HG02610 (cell line): ENCODE measurements at regions not wholly inside any gene's neighbourhood (a gene's known extent, or its start where the extent isn't known, plus 50 kb on each side); places are given as distances from the start of the nearest gene placed in this dataset.
"Not testable (repeated sequence)": the region's sequence is repeated elsewhere in the genome, so short reads cannot be mapped to it uniquely, and the experiment has no call there.

Experiments
- ATAC-seq: cut with Tn5 transposase; IDR thresholded peaks from one replicate; pipeline ENCODE4 v1.9.1; 2021; ENCODE audit warnings: mild to moderate bottlenecking, moderate library complexity; ENCODE audit not compliant: unreplicated experiment

DNA sequence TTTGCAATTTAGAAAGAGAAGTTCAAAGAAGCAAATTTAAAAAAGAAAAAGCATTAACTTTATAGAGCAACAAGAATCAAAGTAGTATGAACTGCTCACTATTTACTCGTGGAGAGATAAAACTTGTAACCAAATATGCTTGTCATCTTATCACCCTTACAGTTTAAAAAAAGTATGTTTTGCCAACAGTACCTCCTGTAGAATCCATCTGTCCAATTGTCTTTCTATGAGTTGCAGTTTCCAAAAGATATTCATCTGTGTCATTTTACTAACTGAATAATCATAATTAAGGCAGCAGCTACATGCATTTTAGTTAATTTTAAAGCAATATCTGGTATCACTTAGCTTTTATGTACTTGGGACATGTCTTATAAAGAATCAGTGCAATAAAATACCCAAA lies 1112.3 kb downstream of the DSC3 start:
- no peak for ATAC-seq

DNA sequence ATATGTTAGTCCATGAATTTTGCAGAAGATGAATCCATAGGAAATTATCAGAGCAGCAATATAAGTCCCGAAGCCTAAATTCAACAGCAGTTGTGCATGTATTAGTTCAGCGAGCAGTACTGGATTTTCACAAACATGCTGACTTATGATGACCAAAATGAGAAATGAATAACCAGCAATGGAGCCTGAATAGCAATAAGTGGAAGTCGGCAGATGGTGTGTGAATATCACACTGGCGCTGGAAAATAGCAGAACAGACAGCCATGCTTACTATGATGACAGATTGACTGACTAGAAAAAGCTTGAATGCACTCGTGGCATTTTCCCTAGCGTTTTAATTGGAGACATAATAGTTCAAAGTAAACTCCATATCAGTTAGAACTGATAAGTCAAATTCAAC lies 1114.5 kb downstream of the DSC3 start:
- ATAC-seq, result no peak

GRCh38 chr18:29925566-29925965 lies 1117.0 kb downstream of the DSC3 start:
- no peak for ATAC-seq

GRCh38 chr18:29912351-29912750 lies 1130.2 kb downstream of the DSC3 start:
- ATAC-seq, result no peak

DNA sequence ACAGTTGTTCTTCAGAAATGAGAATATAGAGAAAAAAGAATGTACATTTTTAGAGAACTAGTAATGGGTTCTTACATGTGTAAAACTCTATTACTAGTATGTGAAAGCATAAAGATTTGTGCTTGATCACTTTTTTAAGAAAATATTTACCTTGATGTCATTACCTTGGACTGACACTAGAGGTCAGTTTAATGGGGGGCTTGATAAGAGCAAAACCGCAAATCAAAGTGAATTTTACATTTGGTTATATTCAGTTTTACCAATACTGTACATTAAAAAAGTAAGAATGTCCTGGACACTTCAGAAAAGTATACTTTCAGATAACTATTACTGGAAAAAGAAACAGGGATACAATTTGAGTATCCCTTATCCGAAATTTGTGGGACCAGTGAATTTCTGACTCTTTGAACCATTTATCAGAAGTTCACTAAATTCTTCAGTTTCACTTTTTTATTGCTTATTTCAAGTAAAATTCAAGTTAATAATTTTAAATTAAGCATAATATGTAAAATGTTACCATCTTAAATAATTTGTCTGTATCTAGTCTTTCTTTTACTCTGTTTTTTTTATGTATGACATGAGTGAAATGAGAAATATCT lies 1149.5 kb downstream of the DSC3 start:
- no peak for ATAC-seq

- ATAC-seq, result no peak
Observed at GRCh38 chr18:29883114-29883513, 1159.4 kb downstream of the DSC3 start.

DNA sequence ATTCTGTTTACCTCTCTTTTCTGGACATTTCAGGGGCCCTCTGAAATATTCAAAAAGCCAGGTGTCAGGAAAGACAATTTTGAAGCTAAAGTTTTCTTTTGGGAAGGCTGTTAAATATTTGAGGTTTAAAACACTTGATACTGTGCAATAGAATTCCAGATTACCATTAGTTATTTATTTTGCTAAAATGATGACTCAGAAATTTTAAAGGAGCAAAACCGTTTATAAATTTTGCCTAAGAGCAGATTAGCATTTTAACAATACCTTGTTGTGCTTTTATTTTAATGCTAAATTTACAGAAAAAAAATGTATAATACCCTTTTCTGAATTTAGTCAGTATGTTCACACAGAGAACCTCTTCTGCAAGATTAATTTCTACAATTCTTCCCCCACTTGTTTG lies 1159.9 kb downstream of the DSC3 start:
- no peak for ATAC-seq

DNA sequence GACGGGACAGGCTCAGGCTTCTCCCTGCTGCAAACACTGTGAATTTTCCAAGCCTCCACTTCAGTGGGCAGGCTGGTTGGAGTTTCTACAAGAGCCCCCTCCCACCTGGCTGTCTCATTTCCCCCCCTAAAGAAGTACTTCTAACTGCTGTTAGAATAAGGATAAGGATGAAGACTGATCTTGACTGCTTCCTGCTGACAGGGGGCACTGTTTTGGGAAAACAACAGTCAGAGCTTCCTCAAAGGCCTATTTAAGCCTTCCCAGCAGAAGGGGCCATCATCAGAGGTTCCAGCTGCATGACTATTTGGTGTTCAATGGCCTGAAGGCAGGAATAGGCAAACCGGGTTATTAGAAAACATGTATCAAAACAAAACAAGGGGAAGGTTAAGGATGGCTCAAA lies 1162.8 kb downstream of the DSC3 start:
- no peak for ATAC-seq

DNA sequence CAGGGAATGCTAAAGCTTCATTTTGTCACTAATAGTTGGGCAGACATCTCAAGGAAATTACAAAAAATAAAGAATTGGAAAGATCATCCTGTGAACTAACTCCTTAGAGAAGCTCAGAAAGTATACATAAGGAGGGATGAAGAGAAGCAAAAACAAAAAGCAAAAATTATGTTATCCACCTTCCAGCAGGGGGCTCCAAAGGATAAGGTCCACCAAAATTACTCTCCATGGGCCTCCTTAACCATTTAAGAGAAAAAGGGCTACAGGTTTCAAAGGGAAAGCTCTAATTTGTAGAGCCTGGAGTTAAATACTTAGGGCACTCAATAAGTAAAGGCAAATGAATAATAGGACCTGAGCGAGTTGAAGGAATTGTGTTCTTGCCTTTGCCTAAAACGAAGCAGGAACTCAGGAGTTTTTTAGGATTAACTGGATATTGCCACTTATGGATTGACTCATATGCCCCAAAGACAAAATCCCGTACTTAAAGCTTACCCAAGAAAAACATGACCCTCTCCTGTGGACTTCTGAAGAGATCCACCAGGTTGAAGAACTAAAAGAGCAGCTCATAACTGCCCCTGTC lies 1167.9 kb downstream of the DSC3 start:
- no peak for ATAC-seq

- ATAC-seq, result no peak
Observed at GRCh38 chr18:29873211-29873610, 1169.3 kb downstream of the DSC3 start.

DNA sequence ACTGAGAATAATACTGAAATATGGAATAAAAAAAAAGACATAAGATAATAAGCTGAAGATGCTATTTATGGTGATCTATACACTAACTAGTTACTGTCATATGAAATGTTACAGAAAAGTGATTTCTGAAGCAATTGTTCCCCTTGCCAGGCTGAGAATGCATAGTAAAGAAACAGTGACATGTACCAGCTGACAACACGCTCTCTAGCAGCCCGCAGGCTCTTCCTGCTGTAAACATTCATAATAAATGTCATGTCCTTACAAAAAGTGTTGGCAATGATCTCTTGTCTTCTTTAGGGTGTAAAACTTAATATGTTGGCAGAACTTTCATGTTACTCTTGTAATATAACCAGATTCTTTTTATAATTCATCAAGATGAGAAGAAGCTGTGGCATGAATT lies 1171.3 kb downstream of the DSC3 start:
- ATAC-seq, result no peak

GRCh38 chr18:29862824-29863223 lies 1179.7 kb downstream of the DSC3 start:
- ATAC-seq, result no peak

DNA sequence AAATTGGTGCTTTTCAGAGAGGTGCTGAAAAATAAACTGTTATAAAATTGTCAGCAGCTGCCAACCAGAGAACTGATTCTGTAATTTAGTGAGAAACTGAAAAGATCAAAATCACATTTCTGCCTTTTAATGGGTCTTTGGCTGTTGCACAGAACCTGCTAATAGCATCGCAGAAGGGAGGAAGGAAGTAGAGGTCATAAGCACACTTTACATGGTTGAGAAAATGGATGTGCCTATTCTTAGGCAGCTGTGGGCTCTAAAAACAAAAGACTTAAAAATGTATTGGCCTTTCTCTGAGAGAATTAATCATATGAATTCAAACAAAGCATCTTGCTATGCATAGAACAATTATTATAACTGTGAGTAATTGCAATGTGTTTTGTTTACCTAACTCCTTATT lies 1186.9 kb downstream of the DSC3 start:
- ATAC-seq, result no peak

DNA sequence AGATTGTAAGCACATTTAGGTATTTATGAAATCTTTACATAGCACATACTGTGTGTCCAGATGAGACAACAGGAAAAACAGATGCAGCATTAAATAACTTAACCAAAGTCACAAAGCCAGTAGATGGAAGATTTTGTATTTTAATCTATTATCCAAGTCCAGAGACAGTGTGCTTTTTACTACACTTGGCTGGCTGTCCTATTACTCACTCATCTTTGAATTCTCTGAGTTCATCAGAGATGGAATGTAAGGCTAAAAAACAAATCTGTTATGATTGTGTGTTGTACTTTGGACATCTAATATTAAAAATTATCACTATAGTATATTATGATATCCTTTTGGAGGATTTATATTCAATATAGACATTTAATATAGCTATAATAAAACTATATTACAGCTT lies 1189.4 kb downstream of the DSC3 start:
- no peak for ATAC-seq

DNA sequence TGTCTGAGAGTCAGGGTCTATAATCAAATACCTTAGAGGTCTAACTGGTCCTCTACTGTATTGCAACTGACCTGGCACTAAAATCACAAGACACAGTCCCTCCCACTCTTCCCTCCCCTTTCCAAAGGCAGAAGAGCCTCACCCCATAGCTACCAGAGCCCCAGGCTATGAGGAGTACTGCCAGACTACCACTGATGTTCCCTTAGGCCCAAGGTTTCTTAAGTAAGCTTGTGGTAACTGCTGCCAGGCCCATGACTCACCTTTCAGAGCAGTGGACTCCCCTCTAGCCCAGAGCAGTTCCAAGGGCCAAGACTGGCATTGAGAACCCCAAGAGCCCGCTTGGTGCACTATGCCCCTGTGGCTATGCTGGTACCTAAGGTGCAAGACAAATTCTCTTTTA lies 1193.4 kb downstream of the DSC3 start:
- ATAC-seq, result no peak

GRCh38 chr18:29841631-29842030 lies 1200.9 kb downstream of the DSC3 start:
- ATAC-seq, result no peak

GRCh38 chr18:29840089-29840488 lies 1202.5 kb downstream of the DSC3 start:
- no peak for ATAC-seq

- not testable (repeated sequence) for ATAC-seq
Observed at GRCh38 chr18:29838961-29839360, 1203.6 kb downstream of the DSC3 start.

- ATAC-seq, result no peak
Observed at GRCh38 chr18:29838556-29838955, 1204.0 kb downstream of the DSC3 start.

GRCh38 chr18:29823671-29824070 lies 1218.9 kb downstream of the DSC3 start:
- ATAC-seq, result no peak

- no peak for ATAC-seq
Observed at GRCh38 chr18:29821544-29821943, 1221.0 kb downstream of the DSC3 start.

DNA sequence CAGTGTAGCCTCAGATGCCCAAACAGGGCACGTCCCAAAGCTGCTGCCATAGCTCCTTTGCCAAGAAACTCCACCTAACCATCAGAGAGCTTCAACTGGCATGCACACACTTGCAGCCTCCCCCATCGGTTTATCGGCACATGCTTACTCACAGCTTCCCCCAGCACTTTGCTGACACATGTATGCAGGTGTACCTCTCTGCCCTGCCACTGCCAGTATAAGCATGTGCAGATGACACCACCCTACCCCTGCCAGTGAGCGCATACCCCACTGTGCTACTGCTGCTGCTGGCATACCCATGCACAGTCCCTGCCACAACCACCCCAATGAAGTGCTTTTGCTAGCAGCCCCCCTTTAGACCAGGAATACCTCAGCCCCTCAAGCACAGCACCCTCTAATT lies 1231.0 kb downstream of the DSC3 start:
- ATAC-seq, result no peak

DNA sequence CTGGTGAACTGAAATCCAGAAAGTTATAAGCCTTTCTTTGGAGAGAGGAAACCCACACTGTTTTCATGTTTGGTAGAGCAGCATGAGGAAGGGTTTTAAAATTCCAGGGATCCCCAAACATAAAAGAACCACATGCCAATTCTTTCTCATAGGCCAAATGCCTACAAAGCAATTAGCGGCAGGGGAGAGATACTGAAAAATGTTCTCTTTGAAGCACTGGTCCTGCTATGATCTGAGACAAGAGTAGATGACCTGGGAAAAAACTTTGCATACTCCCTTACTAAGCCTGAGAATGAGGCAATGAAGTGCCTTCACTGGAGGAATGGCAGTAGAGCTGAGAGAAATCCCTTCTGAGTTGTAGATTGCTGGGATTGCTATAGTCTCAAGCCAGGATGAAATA lies 1261.7 kb downstream of the DSC3 start:
- no peak for ATAC-seq
